ENCODE measurements at regions not wholly inside any gene's neighbourhood (a gene's known extent, or its start where the extent isn't known, plus 50 kb on each side); places are given as distances from the start of the nearest gene placed in this dataset.

DNA sequence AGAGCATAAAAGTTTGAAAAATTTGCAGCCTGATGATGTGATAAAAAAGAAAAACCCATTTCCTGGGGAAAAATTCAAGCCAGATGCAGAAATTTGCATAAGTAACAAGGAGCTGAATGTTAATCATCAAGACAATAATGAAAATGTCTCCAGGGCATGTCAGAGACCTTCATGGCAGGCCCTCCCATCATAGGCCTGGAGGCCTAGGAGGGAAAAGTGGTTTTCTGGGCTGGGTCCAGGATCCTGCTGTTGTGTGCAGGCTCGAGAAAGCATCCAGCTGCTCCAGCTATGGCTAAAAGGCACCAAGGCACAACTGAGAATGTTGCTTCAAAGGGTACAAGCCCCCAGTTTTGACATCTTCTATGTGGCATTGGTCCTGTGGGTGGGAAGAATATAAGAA, 1014.0 kb downstream of the SI start:
- H3K9me3 ChIP-seq (ENCODE audit: control insufficient read depth, low read depth, low read length), result no peaks in the 10 kb centered on the region
- no peak overlapping the region for H2AK5ac ChIP-seq (ENCODE audit: insufficient read length, low read length)
- no peaks in the 10 kb centered on the region; a peak in 1 of 5 replicates for H3K9me3 Mint-ChIP-seq
- no peak overlapping the region for H3K4me2 ChIP-seq (ENCODE audit: insufficient read depth, insufficient read length, low read length)
- no CpG with 5 or more reads among the region's 1 CpG for WGBS (ENCODE audit: extremely low coverage, insufficient read length, low lambda C conversion rate)
- H3K4me3 Mint-ChIP-seq, result no peak overlapping the region
- no peak overlapping the region for H2AFZ ChIP-seq (ENCODE audit: low read length)
- no peak overlapping the region for H4K91ac ChIP-seq (ENCODE audit: insufficient read length, low read depth, low read length)
- no peak overlapping the region for H4K8ac ChIP-seq (replicated peaks; ENCODE audit: insufficient read length, low read depth, low read length)
- H3K4me1 Mint-ChIP-seq, result no peaks in the 10 kb centered on the region
- no peak overlapping the region for H2BK15ac ChIP-seq (ENCODE audit: low read depth, low read length)
- no peak overlapping the region for H3K27ac Mint-ChIP-seq
- H3K23ac ChIP-seq (ENCODE audit: insufficient read length, low read depth, low read length), result no peak overlapping the region
- H2BK20ac ChIP-seq (ENCODE audit: low read depth, low read length, poor library complexity, severe bottlenecking), result no peak overlapping the region
- no peak overlapping the region for H3K27ac ChIP-seq (ENCODE audit: insufficient read length, low read depth, low read length)
- H3K79me1 ChIP-seq (ENCODE audit: insufficient read depth, low read depth, low read length, poor library complexity, severe bottlenecking), result no peaks in the 10 kb centered on the region
- no peaks in the 10 kb centered on the region for H3K23me2 ChIP-seq (ENCODE audit: insufficient read length, low read depth, low read length, poor library complexity, severe bottlenecking)
- no peak for DNase-seq
- no peak for TF ChIP-seq CTCF (conservative IDR thresholded peaks at IDR 0.05)
- no peak overlapping the region for H3K18ac ChIP-seq (ENCODE audit: insufficient read length, low read depth, low read length)
- H3K36me3 Mint-ChIP-seq (ENCODE audit: insufficient read depth in 1 of 3, low read depth in 3 of 3), result no peaks in the 10 kb centered on the region; a peak in 1 of 7 replicates
- H2BK120ac ChIP-seq (ENCODE audit: low read depth, low read length, poor library complexity, severe bottlenecking), result no peak overlapping the region
- H3K27me3 ChIP-seq (ENCODE audit: insufficient read depth, low read length), result no peaks in the 10 kb centered on the region
- no peak overlapping the region for H3K14ac ChIP-seq (ENCODE audit: insufficient read depth, low read length)
- H2BK5ac ChIP-seq (ENCODE audit: insufficient read length, low read length), result no peak overlapping the region
- H3K4me1 ChIP-seq (ENCODE audit: insufficient read depth, low read length), result no peaks in the 10 kb centered on the region
- no peak overlapping the region for H2BK12ac ChIP-seq (ENCODE audit: insufficient read length, low read depth, low read length)
- no peak overlapping the region for H3K4ac ChIP-seq (ENCODE audit: low read depth, low read length)
- H3K79me2 ChIP-seq (ENCODE audit: insufficient read depth, low read length), result no peaks in the 10 kb centered on the region
- no peaks in the 10 kb centered on the region for H3K27me3 Mint-ChIP-seq (ENCODE audit: low read depth)
- no peaks in the 10 kb centered on the region for H4K20me1 ChIP-seq (ENCODE audit: control insufficient read depth, insufficient read depth, insufficient read length)
- H4K5ac ChIP-seq (ENCODE audit: insufficient read length, low read depth, low read length), result no peak overlapping the region
- no peak overlapping the region for H3T11ph ChIP-seq (ENCODE audit: low read length)
- H3K56ac ChIP-seq (ENCODE audit: insufficient read length, low read depth, low read length), result no peak overlapping the region
- no peak overlapping the region for H3K9ac ChIP-seq (ENCODE audit: extremely low read depth, insufficient read length, low read length)
